A549 (cell line): ENCODE measurements at regions not wholly inside any gene's neighbourhood (a gene's known extent, or its start where the extent isn't known, plus 50 kb on each side); places are given as distances from the start of the nearest gene placed in this dataset.

Experiments
- ATAC-seq, 2 experiments: fragments of 200-7000 bp in 1 of 2; fragments of >200 bp in 1 of 2; cut with Nextera tagmentation in 1 of 2; cut with Tn5 transposase in 1 of 2; 3 replicates each; pipeline versions ENCODE4 v1.8.0 to v1.9.1; 2018 to 2020; ENCODE audit warnings: mild to moderate bottlenecking in 1 of 2, moderate library complexity in 1 of 2
- CTCF ChIA-PET: fragments of 300-600 bp; sonication (Branson Sonifier 250); formaldehyde crosslinking; extraction: SDS; loops from one replicate; lab custom pipeline; 2021; ENCODE audit warnings: antibody characterized with exemption, inconsistent platforms; lab: Yijun Ruan, JAX
- POLR2A ChIA-PET: fragments of 350-600 bp; formaldehyde crosslinking; extraction: SDS; loops from one replicate; lab custom pipeline; 2021; ENCODE audit warnings: antibody characterized with exemption, inconsistent platforms; lab: Yijun Ruan, JAX
- DNase-seq, 2 experiments: peaks; one replicate each; pipeline versions ENCODE4 v3.0.0 to v3.0.0-alpha.2; 2011 to 2016; ENCODE audit warnings: low read depth in 1 of 2, low spot score in 1 of 2
- FAIRE-seq: peaks from 2 replicates; lab custom pipeline; 2011; peaks lifted over from hg19 to GRCh38; lab: Jason Lieb, UNC
- H3K27ac ChIP-seq, 2 experiments: fragments of >200 bp; sonication (Bioruptor Twin); formaldehyde crosslinking; 3 replicates each; pipeline ENCODE4 v1.5.1; 2016 to 2017
- H3K4me1 ChIP-seq: fragments of >200 bp; sonication (Bioruptor Twin); formaldehyde crosslinking; 3 replicates; pipeline ENCODE4 v1.6.1; 2016
- H3K4me2 ChIP-seq: fragments of >200 bp; sonication (Bioruptor Twin); formaldehyde crosslinking; 3 replicates; pipeline ENCODE4 v1.6.1; 2016
- H3K4me3 ChIP-seq: fragments of >200 bp; sonication (Bioruptor Twin); formaldehyde crosslinking; 3 replicates; pipeline ENCODE4 v1.5.1; 2016
- H3K9me3 ChIP-seq: fragments of >200 bp; sonication (Bioruptor Twin); formaldehyde crosslinking; 3 replicates; pipeline ENCODE4 v1.6.1; 2016
- BHLHE40 ChIP-seq: IDR thresholded peaks from 2 replicates; pipeline ENCODE4 v1.6.1; 2012; ENCODE audit warnings: low read depth, low read length, inconsistent platforms
- CBX2 ChIP-seq: fragments of 200-600 bp; sonication (generic); IDR thresholded peaks from 2 replicates; pipeline ENCODE4 v1.6.1; 2016; ENCODE audit warnings: low read depth, mild to moderate bottlenecking, borderline replicate concordance
- CHD2 ChIP-seq: fragments of 150-350 bp; IDR thresholded peaks from 2 replicates; pipeline ENCODE4 v1.6.1; 2014; ENCODE audit warnings: low read length; ENCODE audit not compliant: partially characterized antibody
- CHD4 ChIP-seq: fragments of 200-600 bp; sonication (generic); IDR thresholded peaks from 2 replicates; pipeline ENCODE4 v1.6.1; 2016; ENCODE audit warnings: antibody characterized with exemption, mild to moderate bottlenecking, borderline replicate concordance
- CTCF ChIP-seq: fragments of >200 bp; sonication (Bioruptor Twin); formaldehyde crosslinking; IDR thresholded peaks from 3 replicates; pipeline ENCODE4 v1.5.1; 2016
- EHMT2 ChIP-seq: fragments of 200-600 bp; sonication (generic); IDR thresholded peaks from 2 replicates; pipeline ENCODE4 v1.6.1; 2016; ENCODE audit warnings: antibody characterized with exemption, low read depth, mild to moderate bottlenecking, moderate library complexity
- FOXS1 ChIP-seq: fragments of 250-450 bp; sonication (Bioruptor Pico); IDR thresholded peaks from 2 replicates; pipeline ENCODE4 v1.5.0; 2020; ENCODE audit warnings: mild to moderate bottlenecking, moderate library complexity
- GATA3 ChIP-seq: IDR thresholded peaks from 2 replicates; pipeline ENCODE4 v1.6.1; 2012; ENCODE audit warnings: borderline replicate concordance
- HES2 ChIP-seq: fragments of >200 bp; sonication (Bioruptor Twin); formaldehyde crosslinking; IDR thresholded peaks from 2 replicates; pipeline ENCODE4 v1.6.1; 2016
- HOXB5 ChIP-seq: fragments of 250-450 bp; sonication (Bioruptor Pico); IDR thresholded peaks from 2 replicates; pipeline ENCODE4 v1.5.0; 2020; ENCODE audit warnings: mild to moderate bottlenecking, moderate library complexity
- KDM5A ChIP-seq: fragments of 200-600 bp; sonication (generic); IDR thresholded peaks from 2 replicates; pipeline ENCODE4 v1.6.1; 2016; ENCODE audit warnings: antibody characterized with exemption, mild to moderate bottlenecking
- MAZ ChIP-seq: fragments of 150-350 bp; IDR thresholded peaks from 2 replicates; pipeline ENCODE4 v1.6.1; 2014; ENCODE audit warnings: antibody characterized with exemption, low read depth, low read length, borderline replicate concordance
- NPAS2 ChIP-seq: fragments of 250-450 bp; sonication (Bioruptor Pico); IDR thresholded peaks from 2 replicates; pipeline ENCODE4 v1.8.0; 2022; ENCODE audit warnings: mild to moderate bottlenecking, moderate library complexity, borderline replicate concordance
- PHF8 ChIP-seq: fragments of 200-600 bp; sonication (generic); IDR thresholded peaks from 2 replicates; pipeline ENCODE4 v1.6.1; 2016; ENCODE audit warnings: low read depth, mild to moderate bottlenecking, antibody characterized with exemption, moderate library complexity, borderline replicate concordance
- POLR2A ChIP-seq: IDR thresholded peaks from 2 replicates; pipeline ENCODE4 v1.6.1; 2012; ENCODE audit warnings: mild to moderate bottlenecking, low read length
- RAD21 ChIP-seq, 2 experiments: fragments of >200 bp in 1 of 2; sonication (Bioruptor Twin) in 1 of 2; formaldehyde crosslinking in 1 of 2; IDR thresholded peaks in 1 of 2; conservative IDR thresholded peaks in 1 of 2; 2 replicates in 1 of 2; 3 replicates in 1 of 2; pipeline ENCODE4 v1.6.1; 2012 to 2018; ENCODE audit warnings: inconsistent platforms in 1 of 2
- RARB ChIP-seq: fragments of 250-450 bp; sonication (Bioruptor Pico); IDR thresholded peaks from 2 replicates; pipeline ENCODE4 v1.8.0; 2021; ENCODE audit warnings: mild to moderate bottlenecking, moderate library complexity
- SMC3 ChIP-seq: fragments of >200 bp; sonication (Bioruptor Twin); formaldehyde crosslinking; IDR thresholded peaks from 3 replicates; pipeline ENCODE4 v1.6.1; 2018; ENCODE audit warnings: inconsistent platforms
- SREBF2 ChIP-seq: fragments of 450-650 bp; IDR thresholded peaks from 2 replicates; pipeline ENCODE4 v1.6.1; 2014; ENCODE audit warnings: mild to moderate bottlenecking, moderate library complexity
- TP53 ChIP-seq: fragments of 250-450 bp; sonication (Bioruptor Pico); IDR thresholded peaks from 2 replicates; pipeline ENCODE4 v1.5.0; 2021; ENCODE audit warnings: mild to moderate bottlenecking, moderate library complexity
- ZC3H11A ChIP-seq: fragments of 450-650 bp; IDR thresholded peaks from 2 replicates; pipeline ENCODE4 v1.6.1; 2014; ENCODE audit warnings: antibody characterized with exemption, mild to moderate bottlenecking
- WGBS: methylation state at CpG from one replicate; pipeline ENCODE4 v1.1.6; 2017; ENCODE audit errors: missing lambda C conversion rate; 5-methylcytosine and 5-hydroxymethylcytosine counted together
- TF ChIP-seq, protein P1 (sequence below): fragments of 450-650 bp; IDR thresholded peaks from 2 replicates; pipeline ENCODE4 v1.6.1; 2014; ENCODE audit warnings: antibody characterized with exemption
- TF ChIP-seq, protein P2 (sequence below): IDR thresholded peaks from 2 replicates; pipeline ENCODE4 v1.6.1; 2012
- TF ChIP-seq, protein P3 (sequence below): fragments of 150-350 bp; IDR thresholded peaks from 2 replicates; pipeline ENCODE4 v1.6.1; 2014; ENCODE audit warnings: low read depth, mild to moderate bottlenecking, low read length

GRCh38 chr2:145287736-145288135 lies 767.8 kb upstream of the ZEB2 start (continued):
- TF ChIP-seq, protein P1, sequence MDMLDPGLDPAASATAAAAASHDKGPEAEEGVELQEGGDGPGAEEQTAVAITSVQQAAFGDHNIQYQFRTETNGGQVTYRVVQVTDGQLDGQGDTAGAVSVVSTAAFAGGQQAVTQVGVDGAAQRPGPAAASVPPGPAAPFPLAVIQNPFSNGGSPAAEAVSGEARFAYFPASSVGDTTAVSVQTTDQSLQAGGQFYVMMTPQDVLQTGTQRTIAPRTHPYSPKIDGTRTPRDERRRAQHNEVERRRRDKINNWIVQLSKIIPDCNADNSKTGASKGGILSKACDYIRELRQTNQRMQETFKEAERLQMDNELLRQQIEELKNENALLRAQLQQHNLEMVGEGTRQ: no peak
- TF ChIP-seq CBX2 (no peak), PHF8 (no peak), GATA3 (no peak), KDM5A (no peak), SMC3 (no peak), NPAS2 (CRISPR knock-in tag) (no peak), HOXB5 (CRISPR knock-in tag) (no peak), HES2 (no peak)
- TF ChIP-seq, protein P2, sequence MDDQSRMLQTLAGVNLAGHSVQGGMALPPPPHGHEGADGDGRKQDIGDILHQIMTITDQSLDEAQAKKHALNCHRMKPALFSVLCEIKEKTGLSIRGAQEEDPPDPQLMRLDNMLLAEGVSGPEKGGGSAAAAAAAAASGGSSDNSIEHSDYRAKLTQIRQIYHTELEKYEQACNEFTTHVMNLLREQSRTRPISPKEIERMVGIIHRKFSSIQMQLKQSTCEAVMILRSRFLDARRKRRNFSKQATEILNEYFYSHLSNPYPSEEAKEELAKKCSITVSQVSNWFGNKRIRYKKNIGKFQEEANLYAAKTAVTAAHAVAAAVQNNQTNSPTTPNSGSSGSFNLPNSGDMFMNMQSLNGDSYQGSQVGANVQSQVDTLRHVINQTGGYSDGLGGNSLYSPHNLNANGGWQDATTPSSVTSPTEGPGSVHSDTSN: no peak

DNA sequence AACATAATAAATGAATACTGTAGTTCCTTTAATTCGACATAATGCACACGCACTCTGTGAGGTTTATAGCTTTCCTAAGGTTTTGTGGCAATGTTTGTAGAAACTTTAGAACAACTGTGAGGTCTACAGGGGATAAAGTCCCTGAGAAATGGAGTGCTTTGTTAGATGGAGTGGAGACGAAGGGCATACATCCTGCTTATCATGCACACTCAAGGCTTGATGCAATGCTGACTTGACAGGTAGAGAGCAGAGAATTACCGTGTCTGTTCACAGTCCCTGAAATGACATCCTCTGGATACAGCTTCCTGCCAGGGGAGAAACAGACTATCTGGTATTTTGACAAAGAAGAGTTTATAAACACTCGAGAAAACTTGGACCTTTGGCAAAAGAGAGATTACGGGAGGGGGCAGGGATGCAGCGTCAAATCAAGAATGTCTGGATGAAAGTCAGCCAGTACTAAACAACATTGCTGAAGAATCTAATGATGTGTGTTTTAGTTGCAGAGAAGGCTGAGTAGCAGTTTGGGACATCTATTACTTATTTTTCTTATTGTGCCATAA lies 766.9 kb upstream of the ZEB2 start:
- H3K4me2 ChIP-seq: no peak overlapping the region
- no peak for TF ChIP-seq BHLHE40
- no peak for TF ChIP-seq RAD21 (conservative IDR thresholded peaks at IDR 0.05 in 1 of 2, IDR thresholded peaks at IDR 0.05 in 1 of 2)
- no peak for TF ChIP-seq MAZ
- TF ChIP-seq EHMT2: no peak
- TF ChIP-seq ZC3H11A: no peak
- TF ChIP-seq RARB (CRISPR knock-in tag): no peak
- no peak for TF ChIP-seq CHD2
- no peak for TF ChIP-seq POLR2A
- no peak for TF ChIP-seq CBX2
- TF ChIP-seq CTCF: no peak
- TF ChIP-seq, protein P3, sequence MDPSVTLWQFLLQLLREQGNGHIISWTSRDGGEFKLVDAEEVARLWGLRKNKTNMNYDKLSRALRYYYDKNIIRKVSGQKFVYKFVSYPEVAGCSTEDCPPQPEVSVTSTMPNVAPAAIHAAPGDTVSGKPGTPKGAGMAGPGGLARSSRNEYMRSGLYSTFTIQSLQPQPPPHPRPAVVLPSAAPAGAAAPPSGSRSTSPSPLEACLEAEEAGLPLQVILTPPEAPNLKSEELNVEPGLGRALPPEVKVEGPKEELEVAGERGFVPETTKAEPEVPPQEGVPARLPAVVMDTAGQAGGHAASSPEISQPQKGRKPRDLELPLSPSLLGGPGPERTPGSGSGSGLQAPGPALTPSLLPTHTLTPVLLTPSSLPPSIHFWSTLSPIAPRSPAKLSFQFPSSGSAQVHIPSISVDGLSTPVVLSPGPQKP: no peak
- TF ChIP-seq TP53 (CRISPR knock-in tag): no peak
- TF ChIP-seq FOXS1 (CRISPR knock-in tag): no peak
- TF ChIP-seq SREBF2: no peak
- no peak for TF ChIP-seq CHD4
- TF ChIP-seq, all 56 proteins: peak for 0
- FAIRE-seq (no peak), DNase-seq (no peak), ATAC-seq (no peak)
- Histone ChIP-seq H3K9me3 (no peaks in the 10 kb centered on the region), H3K27ac (no peak overlapping the region), H3K4me1 (no peaks in the 10 kb centered on the region), H3K4me3 (no peak overlapping the region)
- WGBS: 63% methylated on average over 7 of the region's 7 CpGs
- CTCF ChIA-PET: no interaction called here
- POLR2A ChIA-PET: no interaction called here
